ENCODE measurements at regions not wholly inside any gene's neighbourhood (a gene's known extent, or its start where the extent isn't known, plus 50 kb on each side); places are given as distances from the start of the nearest gene placed in this dataset.

DNA sequence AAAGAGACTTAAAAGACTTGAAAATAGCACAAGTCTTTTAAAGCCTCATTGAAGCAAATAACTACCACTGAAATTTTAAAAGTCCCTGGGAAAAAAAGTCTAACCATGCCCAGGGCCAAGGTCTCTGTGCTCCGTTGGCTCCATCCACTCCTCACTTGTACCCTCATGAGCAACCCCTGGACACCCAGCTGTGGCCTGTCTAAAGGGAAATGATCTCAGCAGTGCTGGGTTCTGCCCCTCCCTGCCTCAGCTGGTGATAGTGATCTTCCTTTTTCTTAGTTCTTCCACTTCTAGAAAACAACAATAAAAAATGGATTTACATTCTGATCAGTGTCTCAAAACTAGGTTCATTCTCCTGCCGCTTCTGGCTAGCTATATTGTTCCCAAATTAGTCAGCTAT, 423.5 kb upstream of the ADAMTS5 start:
- TF ChIP-seq EZH2 (IDR thresholded peaks at IDR 0.05; ENCODE audit: low read length), result no peak
- TF ChIP-seq, protein P1, sequence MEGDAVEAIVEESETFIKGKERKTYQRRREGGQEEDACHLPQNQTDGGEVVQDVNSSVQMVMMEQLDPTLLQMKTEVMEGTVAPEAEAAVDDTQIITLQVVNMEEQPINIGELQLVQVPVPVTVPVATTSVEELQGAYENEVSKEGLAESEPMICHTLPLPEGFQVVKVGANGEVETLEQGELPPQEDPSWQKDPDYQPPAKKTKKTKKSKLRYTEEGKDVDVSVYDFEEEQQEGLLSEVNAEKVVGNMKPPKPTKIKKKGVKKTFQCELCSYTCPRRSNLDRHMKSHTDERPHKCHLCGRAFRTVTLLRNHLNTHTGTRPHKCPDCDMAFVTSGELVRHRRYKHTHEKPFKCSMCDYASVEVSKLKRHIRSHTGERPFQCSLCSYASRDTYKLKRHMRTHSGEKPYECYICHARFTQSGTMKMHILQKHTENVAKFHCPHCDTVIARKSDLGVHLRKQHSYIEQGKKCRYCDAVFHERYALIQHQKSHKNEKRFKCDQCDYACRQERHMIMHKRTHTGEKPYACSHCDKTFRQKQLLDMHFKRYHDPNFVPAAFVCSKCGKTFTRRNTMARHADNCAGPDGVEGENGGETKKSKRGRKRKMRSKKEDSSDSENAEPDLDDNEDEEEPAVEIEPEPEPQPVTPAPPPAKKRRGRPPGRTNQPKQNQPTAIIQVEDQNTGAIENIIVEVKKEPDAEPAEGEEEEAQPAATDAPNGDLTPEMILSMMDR (optimal IDR thresholded peaks at IDR 0.05 in 1 of 3, IDR thresholded peaks at IDR 0.05 in 1 of 3, conservative IDR thresholded peaks at IDR 0.05 in 1 of 3; ENCODE audit: extremely low read depth in 1 of 3, insufficient read depth in 2 of 3, low read length in 3 of 3), result no peak
